GM23338 (cell line): ENCODE measurements at regions not wholly inside any gene's neighbourhood (a gene's known extent, or its start where the extent isn't known, plus 50 kb on each side); places are given as distances from the start of the nearest gene placed in this dataset.

ENCODE experiments used
- CREB1 ChIP-seq: fragments of 250-450 bp; sonication (Bioruptor Pico); IDR thresholded peaks from 2 replicates; pipeline ENCODE4 v1.5.0; 2020; ENCODE audit warnings: low read depth, mild to moderate bottlenecking, moderate library complexity
- CTCF ChIP-seq, 2 experiments: fragments of 200-600 bp in 1 of 2; sonication (generic) in 1 of 2; conservative IDR thresholded peaks; 2 replicates each; pipeline versions ENCODE4 v1.5.1 to v1.6.1; 2016 to 2017; ENCODE audit warnings: antibody characterized with exemption in 2 of 2, low read depth in 2 of 2, mild to moderate bottlenecking in 2 of 2, moderate library complexity in 1 of 2
- EZH2 ChIP-seq: fragments of 200-600 bp; sonication (generic); IDR thresholded peaks from one replicate; pipeline ENCODE4 v1.8.0; 2017; ENCODE audit warnings: antibody characterized with exemption, mild to moderate bottlenecking, low read depth; ENCODE audit not compliant: unreplicated experiment
- EZH2phosphoT487 ChIP-seq: fragments of 200-600 bp; sonication (generic); IDR thresholded peaks from one replicate; pipeline ENCODE4 v1.8.1; 2018; ENCODE audit warnings: antibody characterized with exemption; ENCODE audit not compliant: unreplicated experiment
- POLR2AphosphoS5 ChIP-seq: IDR thresholded peaks from 2 replicates; pipeline ENCODE4 v1.6.1; 2016; ENCODE audit warnings: antibody characterized with exemption, low read depth
- REST ChIP-seq: IDR thresholded peaks from one replicate; pipeline ENCODE4 v1.6.1; 2018; ENCODE audit warnings: antibody characterized with exemption; ENCODE audit not compliant: unreplicated experiment
- ZNF114 ChIP-seq: fragments of 250-450 bp; sonication (Bioruptor Pico); IDR thresholded peaks from 2 replicates; pipeline ENCODE4 v1.5.0; 2020; ENCODE audit warnings: mild to moderate bottlenecking, moderate library complexity
- ZNF462 ChIP-seq: fragments of 250-450 bp; sonication (Bioruptor Pico); IDR thresholded peaks from 2 replicates; pipeline ENCODE4 v1.5.0; 2020; ENCODE audit warnings: mild to moderate bottlenecking, moderate library complexity

- TF ChIP-seq CTCF (conservative IDR thresholded peaks at IDR 0.05; ENCODE audit: low read depth in 2 of 2) (no peak), POLR2AphosphoS5 (no peak), REST (no peak), EZH2phosphoT487 (no peak), EZH2 (no peak), ZNF114 (no peak), ZNF462 (no peak), CREB1 (CRISPR knock-in tag) (no peak)
These were observed 170.9 kb upstream of the INHBA start for GRCh38 chr7:41873741-41874140.
